ENCODE measurements at regions not wholly inside any gene's neighbourhood (a gene's known extent, or its start where the extent isn't known, plus 50 kb on each side); places are given as distances from the start of the nearest gene placed in this dataset.

GRCh38 chr9:100720922-100721321 is 143.0 kb downstream of the CAVIN4 start:
- Histone ChIP-seq H3K27ac (ENCODE audit: poor library complexity, severe bottlenecking) (no peak overlapping the region), H3K27me3 (ENCODE audit: insufficient read depth, poor library complexity, severe bottlenecking) (no peaks in the 10 kb centered on the region), H3K36me3 (ENCODE audit: low read depth) (no peaks in the 10 kb centered on the region), H3K4me3 (ENCODE audit: severe bottlenecking) (no peak overlapping the region), H3K4me1 (ENCODE audit: insufficient read depth, poor library complexity, severe bottlenecking) (no peaks in the 10 kb centered on the region), H3K9me3 (ENCODE audit: severe bottlenecking) (no peaks in the 10 kb centered on the region)
- no peak for TF ChIP-seq CTCF (IDR thresholded peaks at IDR 0.05; ENCODE audit: poor library complexity, severe bottlenecking)
- no peak for ATAC-seq (ENCODE audit: low read depth)
- DNase-seq (ENCODE audit: low spot score) = no peak

GRCh38 chr9:100724886-100725285 is 147.0 kb downstream of the CAVIN4 start:
- Histone ChIP-seq H3K9me3 (ENCODE audit: severe bottlenecking) (no peaks in the 10 kb centered on the region), H3K4me3 (ENCODE audit: severe bottlenecking) (no peak overlapping the region), H3K4me1 (ENCODE audit: insufficient read depth, poor library complexity, severe bottlenecking) (no peaks in the 10 kb centered on the region), H3K36me3 (ENCODE audit: low read depth) (no peaks in the 10 kb centered on the region), H3K27ac (ENCODE audit: poor library complexity, severe bottlenecking) (no peak overlapping the region), H3K27me3 (ENCODE audit: insufficient read depth, poor library complexity, severe bottlenecking) (peaks cover 4% of the 10 kb centered on the region)
- DNase-seq (ENCODE audit: low spot score) (no peak), ATAC-seq (ENCODE audit: low read depth) (no peak)
- TF ChIP-seq CTCF (IDR thresholded peaks at IDR 0.05; ENCODE audit: poor library complexity, severe bottlenecking) = no peak

- no peak for TF ChIP-seq CTCF (IDR thresholded peaks at IDR 0.05; ENCODE audit: poor library complexity, severe bottlenecking)
- Histone ChIP-seq H3K4me3 (ENCODE audit: severe bottlenecking) (no peak overlapping the region), H3K9me3 (ENCODE audit: severe bottlenecking) (no peaks in the 10 kb centered on the region), H3K27me3 (ENCODE audit: insufficient read depth, poor library complexity, severe bottlenecking) (peaks cover 4% of the 10 kb centered on the region), H3K4me1 (ENCODE audit: insufficient read depth, poor library complexity, severe bottlenecking) (no peaks in the 10 kb centered on the region), H3K27ac (ENCODE audit: poor library complexity, severe bottlenecking) (no peak overlapping the region), H3K36me3 (ENCODE audit: low read depth) (no peaks in the 10 kb centered on the region)
- DNase-seq (ENCODE audit: low spot score) (no peak), ATAC-seq (ENCODE audit: low read depth) (no peak)
These were observed 147.5 kb downstream of the CAVIN4 start for GRCh38 chr9:100725371-100725770.

GRCh38 chr9:100729336-100729895 is 151.5 kb downstream of the CAVIN4 start:
- no peak for TF ChIP-seq CTCF (IDR thresholded peaks at IDR 0.05; ENCODE audit: poor library complexity, severe bottlenecking)
- ATAC-seq (ENCODE audit: low read depth) (no peak), DNase-seq (ENCODE audit: low spot score) (no peak)
- Histone ChIP-seq H3K27me3 (ENCODE audit: insufficient read depth, poor library complexity, severe bottlenecking) (peaks cover 4% of the 10 kb centered on the region), H3K9me3 (ENCODE audit: severe bottlenecking) (no peaks in the 10 kb centered on the region), H3K4me3 (ENCODE audit: severe bottlenecking) (no peak overlapping the region), H3K4me1 (ENCODE audit: insufficient read depth, poor library complexity, severe bottlenecking) (no peaks in the 10 kb centered on the region), H3K27ac (ENCODE audit: poor library complexity, severe bottlenecking) (no peak overlapping the region), H3K36me3 (ENCODE audit: low read depth) (no peaks in the 10 kb centered on the region)

GRCh38 chr9:100730086-100730485 is 152.2 kb downstream of the CAVIN4 start:
- H3K9me3 ChIP-seq (ENCODE audit: severe bottlenecking) = no peaks in the 10 kb centered on the region
- no peak for TF ChIP-seq CTCF (IDR thresholded peaks at IDR 0.05; ENCODE audit: poor library complexity, severe bottlenecking)
- ATAC-seq (ENCODE audit: low read depth) = no peak
- no peaks in the 10 kb centered on the region for H3K4me1 ChIP-seq (ENCODE audit: insufficient read depth, poor library complexity, severe bottlenecking)
- no peaks in the 10 kb centered on the region for H3K36me3 ChIP-seq (ENCODE audit: low read depth)
- H3K27ac ChIP-seq (ENCODE audit: poor library complexity, severe bottlenecking) = no peak overlapping the region
- peaks cover 4% of the 10 kb centered on the region for H3K27me3 ChIP-seq (ENCODE audit: insufficient read depth, poor library complexity, severe bottlenecking)
- no peak for DNase-seq (ENCODE audit: low spot score)
- H3K4me3 ChIP-seq (ENCODE audit: severe bottlenecking) = no peak overlapping the region
